IMR-90 (cell line): ENCODE measurements at regions not wholly inside any gene's neighbourhood (a gene's known extent, or its start where the extent isn't known, plus 50 kb on each side); places are given as distances from the start of the nearest gene placed in this dataset.
A peak's percentile ranks its signal among the peaks of the same experiment; 100 is the strongest.

ENCODE experiments used
- ATAC-seq: fragments of 200-7000 bp; cut with Tn5 transposase; 2 replicates; pipeline ENCODE4 v1.9.1; 2020; ENCODE audit warnings: low read depth, mild to moderate bottlenecking, moderate library complexity
- BruUV-seq: library from RNA; stranded (reverse); fragments of 400-500 nt; replicated peaks from 2 replicates; lab custom pipeline; 2021; lab: Mats Ljungman, UMichigan
- CTCF ChIA-PET: fragments of 300-600 bp; formaldehyde crosslinking; extraction: SDS; loops from one replicate; lab custom pipeline; 2021; ENCODE audit warnings: antibody characterized with exemption; lab: Yijun Ruan, JAX
- POLR2A ChIA-PET: fragments of 300-600 bp; sonication (Branson Sonifier 250); formaldehyde crosslinking; loops from one replicate; lab custom pipeline; 2022; ENCODE audit warnings: antibody characterized with exemption; ENCODE audit not compliant: unreplicated experiment; lab: Charles Lee
- DNase-seq: peaks from one replicate; pipeline ENCODE4 v3.0.0; 2013
- H2AFZ ChIP-seq: replicated peaks from 2 replicates; pipeline ENCODE3; 2013; ENCODE audit warnings: low read length, mild to moderate bottlenecking; ENCODE audit not compliant: poor library complexity
- H2AK5ac ChIP-seq: 2 replicates; pipeline ENCODE4 v1.6.1; 2013; ENCODE audit warnings: low read depth, low read length, inconsistent platforms
- H2AK9ac ChIP-seq: replicated peaks from 2 replicates; pipeline ENCODE3; 2013; ENCODE audit warnings: mild to moderate bottlenecking, low read depth, low read length, moderate library complexity; ENCODE audit not compliant: poor library complexity
- H2BK120ac ChIP-seq: 2 replicates; pipeline ENCODE4 v1.6.1; 2013; ENCODE audit warnings: low read depth, low read length, inconsistent platforms
- H2BK15ac ChIP-seq: 3 replicates; pipeline ENCODE4 v1.6.1; 2013; ENCODE audit warnings: low read depth, low read length, inconsistent platforms
- H2BK20ac ChIP-seq: 2 replicates; pipeline ENCODE4 v1.6.1; 2013; ENCODE audit warnings: low read depth, mild to moderate bottlenecking, inconsistent platforms, low read length, moderate library complexity
- H2BK5ac ChIP-seq: 2 replicates; pipeline ENCODE4 v1.6.1; 2013; ENCODE audit warnings: mild to moderate bottlenecking, low read depth, low read length, inconsistent platforms; ENCODE audit not compliant: poor library complexity, severe bottlenecking
- H3K14ac ChIP-seq: replicated peaks from 2 replicates; pipeline ENCODE4 v1.6.1; 2013; ENCODE audit warnings: low read depth, low read length, inconsistent platforms
- H3K18ac ChIP-seq: 2 replicates; pipeline ENCODE4 v1.6.1; 2013; ENCODE audit warnings: low read depth, low read length, control low read depth
- H3K23ac ChIP-seq: 2 replicates; pipeline ENCODE4 v1.6.1; 2013; ENCODE audit warnings: low read depth, low read length, inconsistent platforms
- H3K27ac ChIP-seq: 2 replicates; pipeline ENCODE4 v1.5.1; 2013; ENCODE audit warnings: mild to moderate bottlenecking, control low read depth, low read length; ENCODE audit not compliant: insufficient read depth
- H3K27me3 ChIP-seq: 2 replicates; pipeline ENCODE4 v1.6.1; 2013; ENCODE audit warnings: low read length; ENCODE audit not compliant: control insufficient read depth, insufficient read depth
- H3K36me3 ChIP-seq: 2 replicates; pipeline ENCODE4 v1.6.1; 2013; ENCODE audit warnings: low read length, mixed read lengths; ENCODE audit not compliant: control insufficient read depth, insufficient read depth
- H3K4ac ChIP-seq: 2 replicates; pipeline ENCODE4 v1.6.1; 2013; ENCODE audit warnings: low read depth, low read length, inconsistent platforms
- H3K4me1 ChIP-seq: 2 replicates; pipeline ENCODE4 v1.6.1; 2013; ENCODE audit warnings: low read length, mixed read lengths; ENCODE audit not compliant: control insufficient read depth, insufficient read depth
- H3K4me2 ChIP-seq: 2 replicates; pipeline ENCODE4 v1.6.1; 2013; ENCODE audit warnings: low read depth, mild to moderate bottlenecking, control low read depth, low read length, moderate library complexity
- H3K4me3 ChIP-seq: 2 replicates; pipeline ENCODE4 v1.5.1; 2013; ENCODE audit warnings: low read depth, mild to moderate bottlenecking, control low read depth, low read length, moderate library complexity; ENCODE audit not compliant: insufficient read depth
- H3K56ac ChIP-seq: 2 replicates; pipeline ENCODE4 v1.6.1; 2013; ENCODE audit warnings: low read length, inconsistent platforms; ENCODE audit not compliant: insufficient read depth; ENCODE audit errors: extremely low read depth
- H3K79me1 ChIP-seq, 2 experiments: 2 replicates each; pipeline ENCODE4 v1.6.1; 2013; ENCODE audit warnings: low read length in 2 of 2, inconsistent platforms in 1 of 2, low read depth in 1 of 2
- H3K9ac ChIP-seq: 2 replicates; pipeline ENCODE4 v1.6.1; 2013; ENCODE audit warnings: low read depth, low read length, control low read depth
- H3K9me1 ChIP-seq: 2 replicates; pipeline ENCODE4 v1.6.1; 2013; ENCODE audit warnings: low read length, inconsistent platforms; ENCODE audit not compliant: insufficient read depth
- H3K9me3 ChIP-seq: 2 replicates; pipeline ENCODE4 v1.6.1; 2013; ENCODE audit warnings: low read length; ENCODE audit not compliant: control insufficient read depth, insufficient read depth
- H4K20me1 ChIP-seq: 2 replicates; pipeline ENCODE4 v1.6.1; 2013; ENCODE audit warnings: low read length, inconsistent platforms; ENCODE audit not compliant: insufficient read depth
- H4K5ac ChIP-seq: 2 replicates; pipeline ENCODE4 v1.6.1; 2013; ENCODE audit warnings: mild to moderate bottlenecking, low read depth, low read length, control low read depth
- H4K8ac ChIP-seq, 2 experiments: 2 replicates each; pipeline ENCODE4 v1.6.1; 2013; ENCODE audit warnings: low read depth in 2 of 2, low read length in 2 of 2, control low read depth in 1 of 2, inconsistent platforms in 1 of 2
- H4K91ac ChIP-seq: 2 replicates; pipeline ENCODE4 v1.6.1; 2013; ENCODE audit warnings: low read depth, low read length, inconsistent platforms; ENCODE audit not compliant: insufficient read depth
- BHLHE40 ChIP-seq: fragments of 150-350 bp; IDR thresholded peaks from 2 replicates; pipeline ENCODE4 v1.6.1; 2016; ENCODE audit warnings: mild to moderate bottlenecking, low read depth, low read length
- CEBPB ChIP-seq: IDR thresholded peaks from 2 replicates; pipeline ENCODE4 v1.6.1; 2012; ENCODE audit warnings: low read depth, low read length, improper control_type of control experiment
- CHD1 ChIP-seq: IDR thresholded peaks from 2 replicates; pipeline ENCODE4 v1.6.1; 2012; ENCODE audit warnings: low read depth, low read length, improper control_type of control experiment
- FOS ChIP-seq: fragments of 150-350 bp; IDR thresholded peaks from 2 replicates; pipeline ENCODE4 v1.6.1; 2016; ENCODE audit warnings: low read depth, low read length
- MAFK ChIP-seq: IDR thresholded peaks from 2 replicates; pipeline ENCODE4 v1.6.1; 2012; ENCODE audit warnings: low read depth, low read length, improper control_type of control experiment
- MAZ ChIP-seq: IDR thresholded peaks from 2 replicates; pipeline ENCODE4 v1.6.1; 2012; ENCODE audit warnings: low read depth, mild to moderate bottlenecking, low read length, improper control_type of control experiment, moderate library complexity, borderline replicate concordance
- MXI1 ChIP-seq: IDR thresholded peaks from 2 replicates; pipeline ENCODE4 v1.6.1; 2012; ENCODE audit warnings: low read depth, mild to moderate bottlenecking, low read length, moderate library complexity, borderline replicate concordance
- NFE2L2 ChIP-seq: fragments of 150-350 bp; IDR thresholded peaks from 2 replicates; pipeline ENCODE4 v1.6.1; 2016; ENCODE audit warnings: low read depth, mild to moderate bottlenecking, low read length
- POLR2A ChIP-seq: IDR thresholded peaks from 2 replicates; pipeline ENCODE4 v1.6.1; 2012; ENCODE audit warnings: mild to moderate bottlenecking, low read depth, low read length
- RAD21 ChIP-seq: IDR thresholded peaks from 2 replicates; pipeline ENCODE4 v1.6.1; 2012; ENCODE audit warnings: low read length, improper control_type of control experiment
- RFX5 ChIP-seq: IDR thresholded peaks from 2 replicates; pipeline ENCODE4 v1.8.0; 2012; ENCODE audit warnings: low read depth, mild to moderate bottlenecking, low read length, moderate library complexity
- WGBS, 2 experiments: methylation state at CpG; one replicate each; pipeline versions ENCODE4 v1.1.5 to v1.1.7; 2013; ENCODE audit warnings: missing lambda C conversion rate in 2 of 2; ENCODE audit not compliant: insufficient read length in 1 of 2; ENCODE audit errors: extremely low coverage in 2 of 2; 5-methylcytosine and 5-hydroxymethylcytosine counted together
- dilution Hi-C: fragments of 300-500 bp; cut with HindIII; formaldehyde crosslinking; loops from one replicate; pipeline ENCODE4 v1.14.3; 2018; ENCODE audit warnings: low sequenced_read_pairs; ENCODE audit not compliant: unreplicated experiment
- in situ Hi-C: fragments of 300-500 bp; cut with MboI; formaldehyde crosslinking; loops from 3 replicates; pipeline ENCODE4 v1.14.3; 2019; ENCODE audit warnings: low sequenced_read_pairs, inconsistent platforms, mixed read lengths
- intact Hi-C: fragments of 100-400 bp; cut with micrococcal nuclease; formaldehyde crosslinking; loops from 2 replicates; pipeline ENCODE4 v1.10.0; 2022
- TF ChIP-seq, protein P1 (sequence below): fragments of 150-350 bp; IDR thresholded peaks from 2 replicates; pipeline ENCODE4 v1.6.1; 2016; ENCODE audit warnings: low read depth, mild to moderate bottlenecking, low read length, moderate library complexity, borderline replicate concordance
- TF ChIP-seq, protein P2 (sequence below): fragments of 150-350 bp; IDR thresholded peaks from 2 replicates; pipeline ENCODE4 v1.6.1; 2017; ENCODE audit warnings: mild to moderate bottlenecking, antibody characterized with exemption, low read length, low read depth
- TF ChIP-seq, protein P3 (sequence below): conservative IDR thresholded peaks from 2 replicates; pipeline ENCODE4 v1.5.1; 2012; ENCODE audit warnings: mild to moderate bottlenecking, low read depth, low read length, improper control_type of control experiment

DNA sequence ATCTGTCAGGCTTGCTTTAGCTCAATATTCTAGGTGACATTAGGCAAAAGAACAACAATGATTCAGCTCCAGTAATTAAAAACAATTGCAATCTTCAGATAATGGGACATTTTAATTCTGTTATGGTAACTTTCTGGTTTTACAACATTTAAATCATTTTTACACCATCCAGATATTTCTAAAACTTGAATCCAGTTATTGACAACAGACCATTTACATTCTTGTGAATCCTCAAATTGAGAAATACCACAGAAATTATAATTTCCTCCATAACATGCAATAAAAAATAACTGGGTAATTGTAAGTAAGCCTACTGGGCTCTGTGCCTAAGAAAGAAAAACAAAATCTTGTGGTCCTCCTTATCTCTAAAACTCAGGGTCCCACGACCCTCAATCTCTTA lies 195.0 kb upstream of the S100G start:
- H3K4ac ChIP-seq, result peak overlapping the region; percentile 58; the same call in 1 of the 2 replicates
- 0 out of 4 replicates have a peak overlapping the region, but pooled peaks of 1 of the 2 experiments have one; percentile 40 for H4K8ac ChIP-seq
- no peaks in the 10 kb centered on the region for H3K36me3 ChIP-seq
- ChIA-PET POLR2A (no interaction called here), CTCF (interaction anchor here (0.6 kb wide), 1 partner anchor 540 kb away, joined by 6 read pairs; no protein-coding TSS in a partner anchor)
- no peak overlapping the region for H3K27ac ChIP-seq
- peak overlapping the region; percentile 27; the same call in 1 of the 2 replicates for H3K18ac ChIP-seq
- no peak overlapping the region for H2AK9ac ChIP-seq
- no peak overlapping the region for H4K91ac ChIP-seq
- H3K4me2 ChIP-seq, result no peak overlapping the region
- dilution Hi-C loops, result no loop called here
- H4K20me1 ChIP-seq, result no peaks in the 10 kb centered on the region
- no TSS peak for BruUV-seq
- no peak for DNase-seq
- no peak overlapping the region for H3K56ac ChIP-seq
- no peaks in the 10 kb centered on the region for H3K9me3 ChIP-seq
- intact Hi-C loops, result no loop called here
- H3K27me3 ChIP-seq, result peaks cover 3% of the 10 kb centered on the region
- WGBS, 2 experiments, result 20% methylated on average over 1 of the region's 1 CpG; no CpG with 5 or more reads in 1 of the 2 experiments
- no peak overlapping the region for H2AFZ ChIP-seq
- H3K9me1 ChIP-seq, result no peaks in the 10 kb centered on the region
- no peak for ATAC-seq
- H2BK5ac ChIP-seq, result no peak overlapping the region
- no peak overlapping the region for H3K4me3 ChIP-seq
- TF ChIP-seq, protein P1, sequence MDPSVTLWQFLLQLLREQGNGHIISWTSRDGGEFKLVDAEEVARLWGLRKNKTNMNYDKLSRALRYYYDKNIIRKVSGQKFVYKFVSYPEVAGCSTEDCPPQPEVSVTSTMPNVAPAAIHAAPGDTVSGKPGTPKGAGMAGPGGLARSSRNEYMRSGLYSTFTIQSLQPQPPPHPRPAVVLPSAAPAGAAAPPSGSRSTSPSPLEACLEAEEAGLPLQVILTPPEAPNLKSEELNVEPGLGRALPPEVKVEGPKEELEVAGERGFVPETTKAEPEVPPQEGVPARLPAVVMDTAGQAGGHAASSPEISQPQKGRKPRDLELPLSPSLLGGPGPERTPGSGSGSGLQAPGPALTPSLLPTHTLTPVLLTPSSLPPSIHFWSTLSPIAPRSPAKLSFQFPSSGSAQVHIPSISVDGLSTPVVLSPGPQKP, result no peak
- TF ChIP-seq, protein P2, sequence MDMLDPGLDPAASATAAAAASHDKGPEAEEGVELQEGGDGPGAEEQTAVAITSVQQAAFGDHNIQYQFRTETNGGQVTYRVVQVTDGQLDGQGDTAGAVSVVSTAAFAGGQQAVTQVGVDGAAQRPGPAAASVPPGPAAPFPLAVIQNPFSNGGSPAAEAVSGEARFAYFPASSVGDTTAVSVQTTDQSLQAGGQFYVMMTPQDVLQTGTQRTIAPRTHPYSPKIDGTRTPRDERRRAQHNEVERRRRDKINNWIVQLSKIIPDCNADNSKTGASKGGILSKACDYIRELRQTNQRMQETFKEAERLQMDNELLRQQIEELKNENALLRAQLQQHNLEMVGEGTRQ, result no peak
- TF ChIP-seq CEBPB, result no peak
- TF ChIP-seq NFE2L2, result no peak
- TF ChIP-seq CHD1, result no peak
- TF ChIP-seq, protein P3, sequence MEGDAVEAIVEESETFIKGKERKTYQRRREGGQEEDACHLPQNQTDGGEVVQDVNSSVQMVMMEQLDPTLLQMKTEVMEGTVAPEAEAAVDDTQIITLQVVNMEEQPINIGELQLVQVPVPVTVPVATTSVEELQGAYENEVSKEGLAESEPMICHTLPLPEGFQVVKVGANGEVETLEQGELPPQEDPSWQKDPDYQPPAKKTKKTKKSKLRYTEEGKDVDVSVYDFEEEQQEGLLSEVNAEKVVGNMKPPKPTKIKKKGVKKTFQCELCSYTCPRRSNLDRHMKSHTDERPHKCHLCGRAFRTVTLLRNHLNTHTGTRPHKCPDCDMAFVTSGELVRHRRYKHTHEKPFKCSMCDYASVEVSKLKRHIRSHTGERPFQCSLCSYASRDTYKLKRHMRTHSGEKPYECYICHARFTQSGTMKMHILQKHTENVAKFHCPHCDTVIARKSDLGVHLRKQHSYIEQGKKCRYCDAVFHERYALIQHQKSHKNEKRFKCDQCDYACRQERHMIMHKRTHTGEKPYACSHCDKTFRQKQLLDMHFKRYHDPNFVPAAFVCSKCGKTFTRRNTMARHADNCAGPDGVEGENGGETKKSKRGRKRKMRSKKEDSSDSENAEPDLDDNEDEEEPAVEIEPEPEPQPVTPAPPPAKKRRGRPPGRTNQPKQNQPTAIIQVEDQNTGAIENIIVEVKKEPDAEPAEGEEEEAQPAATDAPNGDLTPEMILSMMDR, result no peak
- TF ChIP-seq MAZ, result no peak
- TF ChIP-seq BHLHE40, result no peak
- no peak for TF ChIP-seq POLR2A
- no peak for TF ChIP-seq FOS
- TF ChIP-seq MAFK, result no peak
- TF ChIP-seq RAD21, result no peak
- no peak for TF ChIP-seq MXI1
- no peak for TF ChIP-seq RFX5
- H3K4me1 ChIP-seq, result peaks cover 2% of the 10 kb centered on the region; the same call in 1 of the 2 replicates
- peak overlapping the region; percentile 5 for H2BK20ac ChIP-seq
- in situ Hi-C loops, result no loop called here
- no peak overlapping the region for H3K23ac ChIP-seq
- no peak overlapping the region for H2BK15ac ChIP-seq
- H3K9ac ChIP-seq, result no peak overlapping the region
- H2BK120ac ChIP-seq, result no peak overlapping the region
- no peaks in the 10 kb centered on the region for H3K79me1 ChIP-seq
- no peak overlapping the region; the same call in 1 of the 2 replicates for H2AK5ac ChIP-seq
- 0 out of 2 replicates have a peak overlapping the region, but pooled peaks have one; percentile 4 for H3K14ac ChIP-seq
- no peak overlapping the region for H4K5ac ChIP-seq
